ENCODE measurements at regions not wholly inside any gene's neighbourhood (a gene's known extent, or its start where the extent isn't known, plus 50 kb on each side); places are given as distances from the start of the nearest gene placed in this dataset.
"Not testable (repeated sequence)": the region's sequence is repeated elsewhere in the genome, so short reads cannot be mapped to it uniquely, and the experiment has no call there.

GRCh38 chr4:3964572-3965278, 198.5 kb downstream of the ADRA2C start:
- not testable (repeated sequence) for H3K27me3 ChIP-seq (ENCODE audit: low read depth, low read length); H2AFZ ChIP-seq (ENCODE audit: low read depth, low read length); H3K4me3 ChIP-seq (ENCODE audit: low read length); H3K9ac ChIP-seq (ENCODE audit: low read length); H3K36me3 ChIP-seq (replicated peaks; ENCODE audit: low read depth, low read length); H3K4me2 ChIP-seq (ENCODE audit: low read length); H4K20me1 ChIP-seq (ENCODE audit: insufficient read depth, low read length); H3K9me3 ChIP-seq (ENCODE audit: insufficient read depth, low read length); H3K27ac ChIP-seq (ENCODE audit: low read length); H3K79me2 ChIP-seq (ENCODE audit: low read length); H3K4me1 ChIP-seq (ENCODE audit: low read length)

GRCh38 chr4:3967204-3967603, 201.0 kb downstream of the ADRA2C start:
- not testable (repeated sequence) for H4K20me1 ChIP-seq (ENCODE audit: insufficient read depth, low read length); H3K36me3 ChIP-seq (replicated peaks; ENCODE audit: low read depth, low read length); H3K9me3 ChIP-seq (ENCODE audit: insufficient read depth, low read length); H3K4me3 ChIP-seq (ENCODE audit: low read length); H3K4me2 ChIP-seq (ENCODE audit: low read length); H3K79me2 ChIP-seq (ENCODE audit: low read length); H3K9ac ChIP-seq (ENCODE audit: low read length); H3K4me1 ChIP-seq (ENCODE audit: low read length); H3K27me3 ChIP-seq (ENCODE audit: low read depth, low read length); H3K27ac ChIP-seq (ENCODE audit: low read length); H2AFZ ChIP-seq (ENCODE audit: low read depth, low read length)

- not testable (repeated sequence) for H3K9me3 ChIP-seq (ENCODE audit: insufficient read depth, low read length); H4K20me1 ChIP-seq (ENCODE audit: insufficient read depth, low read length); H3K27me3 ChIP-seq (ENCODE audit: low read depth, low read length); H3K36me3 ChIP-seq (replicated peaks; ENCODE audit: low read depth, low read length); H3K27ac ChIP-seq (ENCODE audit: low read length); H3K4me1 ChIP-seq (ENCODE audit: low read length); H3K4me3 ChIP-seq (ENCODE audit: low read length); H2AFZ ChIP-seq (ENCODE audit: low read depth, low read length); H3K9ac ChIP-seq (ENCODE audit: low read length); H3K79me2 ChIP-seq (ENCODE audit: low read length); H3K4me2 ChIP-seq (ENCODE audit: low read length)
Measured at GRCh38 chr4:3972626-3973025, 206.4 kb downstream of the ADRA2C start.

GRCh38 chr4:3973581-3974200, 207.5 kb downstream of the ADRA2C start:
- H2AFZ ChIP-seq (ENCODE audit: low read depth, low read length); H4K20me1 ChIP-seq (ENCODE audit: insufficient read depth, low read length); H3K9me3 ChIP-seq (ENCODE audit: insufficient read depth, low read length); H3K27me3 ChIP-seq (ENCODE audit: low read depth, low read length); H3K4me3 ChIP-seq (ENCODE audit: low read length); H3K4me1 ChIP-seq (ENCODE audit: low read length); H3K36me3 ChIP-seq (replicated peaks; ENCODE audit: low read depth, low read length); H3K27ac ChIP-seq (ENCODE audit: low read length); H3K9ac ChIP-seq (ENCODE audit: low read length); H3K79me2 ChIP-seq (ENCODE audit: low read length); H3K4me2 ChIP-seq (ENCODE audit: low read length): not testable (repeated sequence)

GRCh38 chr4:3983518-3984125, 217.4 kb downstream of the ADRA2C start:
- H3K27me3 ChIP-seq (ENCODE audit: low read depth, low read length); H3K4me2 ChIP-seq (ENCODE audit: low read length); H4K20me1 ChIP-seq (ENCODE audit: insufficient read depth, low read length); H2AFZ ChIP-seq (ENCODE audit: low read depth, low read length); H3K27ac ChIP-seq (ENCODE audit: low read length); H3K9me3 ChIP-seq (ENCODE audit: insufficient read depth, low read length); H3K4me3 ChIP-seq (ENCODE audit: low read length); H3K4me1 ChIP-seq (ENCODE audit: low read length); H3K79me2 ChIP-seq (ENCODE audit: low read length); H3K36me3 ChIP-seq (replicated peaks; ENCODE audit: low read depth, low read length); H3K9ac ChIP-seq (ENCODE audit: low read length): not testable (repeated sequence)

GRCh38 chr4:3984796-3985195, 218.6 kb downstream of the ADRA2C start:
- H3K79me2 ChIP-seq (ENCODE audit: low read length); H3K4me1 ChIP-seq (ENCODE audit: low read length); H3K4me3 ChIP-seq (ENCODE audit: low read length); H3K27me3 ChIP-seq (ENCODE audit: low read depth, low read length); H3K27ac ChIP-seq (ENCODE audit: low read length); H3K36me3 ChIP-seq (replicated peaks; ENCODE audit: low read depth, low read length); H4K20me1 ChIP-seq (ENCODE audit: insufficient read depth, low read length); H3K9ac ChIP-seq (ENCODE audit: low read length); H2AFZ ChIP-seq (ENCODE audit: low read depth, low read length); H3K9me3 ChIP-seq (ENCODE audit: insufficient read depth, low read length): not testable (repeated sequence)
- H3K4me2 ChIP-seq (ENCODE audit: low read length), result peak overlapping the region; percentile 41; the same call in 1 of the 2 replicates

- not testable (repeated sequence) for H4K20me1 ChIP-seq (ENCODE audit: insufficient read depth, low read length); H3K9me3 ChIP-seq (ENCODE audit: insufficient read depth, low read length); H3K9ac ChIP-seq (ENCODE audit: low read length)
Measured at GRCh38 chr4:3986412-3986811, 220.2 kb downstream of the ADRA2C start.

GRCh38 chr4:3997386-3997785, 229.3 kb downstream of the OTOP1 start:
- not testable (repeated sequence) for H3K4me1 ChIP-seq (ENCODE audit: low read length); H3K27me3 ChIP-seq (ENCODE audit: low read depth, low read length); H3K9ac ChIP-seq (ENCODE audit: low read length); H3K9me3 ChIP-seq (ENCODE audit: insufficient read depth, low read length); H2AFZ ChIP-seq (ENCODE audit: low read depth, low read length); H3K4me2 ChIP-seq (ENCODE audit: low read length); H3K36me3 ChIP-seq (replicated peaks; ENCODE audit: low read depth, low read length); H3K79me2 ChIP-seq (ENCODE audit: low read length); H3K27ac ChIP-seq (ENCODE audit: low read length); H4K20me1 ChIP-seq (ENCODE audit: insufficient read depth, low read length); H3K4me3 ChIP-seq (ENCODE audit: low read length)

More at GRCh38 chr4:3986412-3986811, 220.2 kb downstream of the ADRA2C start:
- not testable (repeated sequence) for H2AFZ ChIP-seq (ENCODE audit: low read depth, low read length); H3K4me2 ChIP-seq (ENCODE audit: low read length); H3K27ac ChIP-seq (ENCODE audit: low read length); H3K79me2 ChIP-seq (ENCODE audit: low read length); H3K4me3 ChIP-seq (ENCODE audit: low read length); H3K27me3 ChIP-seq (ENCODE audit: low read depth, low read length); H3K4me1 ChIP-seq (ENCODE audit: low read length); H3K36me3 ChIP-seq (replicated peaks; ENCODE audit: low read depth, low read length)

- H3K27ac ChIP-seq (ENCODE audit: low read length); H3K9ac ChIP-seq (ENCODE audit: low read length); H4K20me1 ChIP-seq (ENCODE audit: insufficient read depth, low read length); H3K4me2 ChIP-seq (ENCODE audit: low read length); H3K36me3 ChIP-seq (replicated peaks; ENCODE audit: low read depth, low read length); H3K79me2 ChIP-seq (ENCODE audit: low read length); H3K27me3 ChIP-seq (ENCODE audit: low read depth, low read length); H3K9me3 ChIP-seq (ENCODE audit: insufficient read depth, low read length); H3K4me1 ChIP-seq (ENCODE audit: low read length); H3K4me3 ChIP-seq (ENCODE audit: low read length); H2AFZ ChIP-seq (ENCODE audit: low read depth, low read length): not testable (repeated sequence)
Measured at GRCh38 chr4:4004036-4004435, 222.7 kb downstream of the OTOP1 start.

All from OCI-LY3 (cell line).